ENCODE measurements at regions not wholly inside any gene's neighbourhood (a gene's known extent, or its start where the extent isn't known, plus 50 kb on each side); places are given as distances from the start of the nearest gene placed in this dataset.
"Not testable (repeated sequence)": the region's sequence is repeated elsewhere in the genome, so short reads cannot be mapped to it uniquely, and the experiment has no call there.

DNA sequence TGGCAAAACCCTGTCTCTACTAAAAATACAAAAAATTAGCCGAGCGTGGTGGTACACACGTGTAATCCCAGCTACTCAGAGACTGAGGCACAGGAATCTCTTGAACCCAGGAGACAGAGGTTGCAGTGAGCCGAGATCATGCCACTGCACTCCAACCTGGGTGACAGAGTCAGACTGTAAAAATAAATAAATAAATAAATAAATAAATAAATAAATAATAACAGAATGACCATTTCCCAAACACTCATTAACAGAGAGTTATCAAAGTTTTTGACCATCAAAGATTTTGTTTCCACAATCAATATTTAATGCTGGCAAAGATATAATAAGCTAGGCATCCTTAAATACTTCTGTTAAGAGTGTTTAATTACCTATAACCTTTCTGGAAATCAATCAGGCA is 299.4 kb downstream of the KCTD12 start:
- intact Hi-C loops (cut with micrococcal nuclease) = no loop called here
- DNase-seq (no peak), ATAC-seq (no peak)

DNA sequence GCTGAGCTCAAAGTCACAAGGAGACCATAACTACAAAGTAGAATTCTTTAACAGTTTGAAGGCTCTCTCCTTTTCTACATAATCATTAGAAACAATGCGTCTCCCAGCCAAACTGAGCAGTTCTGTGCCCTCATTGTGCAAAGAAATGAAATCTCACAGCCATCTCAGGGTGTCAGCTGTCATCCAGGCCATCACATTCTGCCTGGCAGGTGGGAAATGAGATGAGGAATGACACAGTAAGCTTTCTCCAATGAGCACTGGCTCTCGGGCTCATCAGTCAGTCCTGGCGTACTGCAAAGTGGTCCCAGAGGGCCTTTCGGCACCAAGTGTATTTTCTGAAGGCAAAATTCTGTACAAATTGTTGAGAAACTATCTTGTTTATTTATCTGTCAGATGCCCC is 306.5 kb downstream of the KCTD12 start:
- intact Hi-C loops (cut with micrococcal nuclease) = no loop called here
- DNase-seq (no peak), ATAC-seq (no peak)

DNA sequence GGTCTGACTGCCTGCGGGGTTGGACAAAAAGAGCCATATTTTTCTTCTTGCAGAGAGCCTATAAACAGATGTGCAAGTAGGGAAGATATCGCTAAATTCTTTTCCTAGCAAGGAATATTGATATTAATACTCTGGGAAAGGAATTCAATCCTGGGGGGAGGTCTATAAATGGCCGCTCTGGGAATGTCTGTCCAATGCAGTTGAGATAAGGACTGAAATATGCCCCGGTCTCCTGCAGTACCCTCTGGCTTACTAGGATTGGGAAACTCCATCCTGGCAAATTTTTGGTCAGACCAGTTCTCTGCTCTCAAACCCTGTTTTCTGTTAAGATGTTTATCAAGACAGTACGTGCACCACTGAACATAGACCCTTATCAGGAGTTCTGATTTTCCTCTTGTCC is 310.6 kb downstream of the KCTD12 start:
- intact Hi-C loops (cut with micrococcal nuclease); DNase-seq; ATAC-seq: not testable (repeated sequence)

DNA sequence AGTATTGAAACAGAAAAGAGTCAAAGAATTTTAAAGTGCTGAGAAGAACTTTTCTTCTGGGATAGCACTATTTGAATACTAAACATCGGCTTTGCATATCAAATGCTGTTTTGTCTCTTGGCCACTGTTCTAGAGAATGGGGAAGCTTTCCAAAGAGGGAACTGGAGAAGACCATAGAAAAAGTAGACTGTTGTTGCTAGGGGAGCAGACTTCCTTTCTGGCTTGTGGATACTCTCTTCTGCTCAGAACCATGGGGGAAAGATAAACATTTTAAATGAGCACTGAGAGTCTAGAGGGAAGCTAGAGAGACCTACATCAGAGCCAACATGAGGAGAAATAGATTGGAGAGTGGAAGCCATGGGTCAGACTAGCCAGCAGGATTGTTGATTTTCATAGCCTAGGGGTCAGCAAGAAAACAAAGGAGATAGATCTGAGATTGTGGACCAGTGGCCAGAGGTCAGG is 315.7 kb downstream of the KCTD12 start:
- intact Hi-C loops (cut with micrococcal nuclease) = no loop called here

DNA sequence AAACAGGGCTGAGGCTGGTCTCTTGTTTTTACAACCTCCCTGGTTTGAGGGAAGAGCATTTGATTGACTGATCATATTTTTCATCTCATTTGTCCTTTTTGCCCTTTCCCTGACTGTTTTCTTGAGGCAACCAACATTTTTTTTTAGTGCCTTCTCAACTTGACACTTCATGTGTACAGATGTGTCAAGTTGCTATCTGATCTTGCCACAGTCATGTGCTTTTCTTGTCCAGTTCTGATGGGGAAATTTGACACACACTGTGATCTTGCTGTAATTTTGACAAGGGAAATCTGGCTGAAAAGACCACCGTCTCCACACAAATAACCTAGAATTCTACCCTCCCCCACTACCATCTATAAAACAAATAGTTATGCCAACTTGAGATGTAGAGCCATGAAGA is 329.6 kb downstream of the KCTD12 start:
- ATAC-seq = no peak
- DNase-seq = no peak
- intact Hi-C loops (cut with micrococcal nuclease) = no loop called here

More for the DNA sequence above, 315.7 kb downstream of the KCTD12 start:
- ATAC-seq = no peak
- no peak for DNase-seq

DNA sequence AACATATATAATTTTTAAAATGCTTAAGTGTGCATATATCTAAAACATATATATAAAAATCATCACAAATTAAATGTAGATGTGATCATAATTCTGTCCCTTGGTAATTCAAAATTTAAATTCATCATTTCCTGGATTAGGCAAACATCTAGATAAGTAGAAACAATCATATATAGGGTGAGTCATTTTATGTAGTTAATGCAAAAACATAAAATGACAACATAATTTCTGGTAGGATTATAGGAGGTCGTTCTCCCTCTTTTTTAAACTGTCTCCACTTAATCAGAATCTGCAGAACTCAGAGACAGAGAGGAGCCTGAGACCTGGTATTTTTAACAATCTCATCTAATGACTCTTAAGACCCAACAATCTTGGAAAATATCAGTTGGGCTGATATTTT is 333.4 kb downstream of the KCTD12 start:
- intact Hi-C loops (cut with micrococcal nuclease) = no loop called here
- ATAC-seq = no peak
- no peak for DNase-seq

DNA sequence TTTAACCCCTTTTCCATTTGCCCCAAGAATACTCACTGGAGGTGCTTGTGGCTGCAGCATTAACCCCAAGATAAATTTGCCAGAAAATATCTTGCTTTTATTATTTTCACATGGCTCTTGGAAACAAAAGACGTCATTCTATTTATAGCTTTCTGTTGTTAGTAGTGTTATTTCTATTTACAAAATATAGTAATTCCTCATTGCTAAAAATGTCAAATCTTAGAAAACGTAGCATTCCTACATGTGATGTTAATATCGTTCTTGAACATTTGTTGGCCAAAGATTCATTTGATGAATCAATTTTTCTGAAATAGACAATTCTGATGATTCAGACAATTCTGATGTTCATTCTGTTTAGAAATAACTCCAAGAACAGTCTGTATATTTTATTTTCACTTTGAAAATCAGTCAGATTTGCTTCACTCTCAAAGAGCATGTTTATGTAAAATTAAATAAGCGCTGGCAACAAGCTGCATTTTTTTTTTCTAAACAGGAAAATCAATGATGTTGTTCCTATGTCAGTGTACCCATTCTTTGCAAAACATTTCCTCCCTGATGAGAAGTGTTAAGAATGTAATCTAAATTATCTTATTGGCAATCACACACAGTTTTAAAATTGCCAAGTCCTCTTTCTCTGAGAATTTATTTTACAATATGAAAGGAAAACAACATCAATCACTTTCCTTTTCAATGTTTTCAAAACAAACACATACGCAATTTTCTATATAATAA is 334.0 kb downstream of the KCTD12 start:
- intact Hi-C loops (cut with micrococcal nuclease) = no loop called here
- DNase-seq (no peak), ATAC-seq (no peak)

DNA sequence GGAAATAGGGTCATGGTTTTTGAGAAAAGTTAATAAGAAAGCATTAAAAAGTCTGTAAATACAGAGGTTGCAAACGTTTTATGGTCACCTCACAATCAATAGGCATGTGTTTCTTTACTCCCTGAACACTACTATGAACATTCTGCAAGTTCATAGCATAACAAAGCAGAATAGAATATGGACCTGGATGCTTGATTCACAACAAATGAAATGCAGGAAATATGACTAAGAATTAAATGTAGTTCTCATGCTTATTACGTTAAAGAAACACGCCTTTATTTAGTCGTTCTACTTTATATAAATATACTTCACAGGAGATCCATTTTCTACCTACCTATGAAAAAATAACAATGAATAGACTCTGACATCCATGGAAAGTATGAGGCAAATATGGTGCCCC is 344.0 kb downstream of the KCTD12 start:
- intact Hi-C loops (cut with micrococcal nuclease) = no loop called here
- ATAC-seq (no peak), DNase-seq (no peak)

DNA sequence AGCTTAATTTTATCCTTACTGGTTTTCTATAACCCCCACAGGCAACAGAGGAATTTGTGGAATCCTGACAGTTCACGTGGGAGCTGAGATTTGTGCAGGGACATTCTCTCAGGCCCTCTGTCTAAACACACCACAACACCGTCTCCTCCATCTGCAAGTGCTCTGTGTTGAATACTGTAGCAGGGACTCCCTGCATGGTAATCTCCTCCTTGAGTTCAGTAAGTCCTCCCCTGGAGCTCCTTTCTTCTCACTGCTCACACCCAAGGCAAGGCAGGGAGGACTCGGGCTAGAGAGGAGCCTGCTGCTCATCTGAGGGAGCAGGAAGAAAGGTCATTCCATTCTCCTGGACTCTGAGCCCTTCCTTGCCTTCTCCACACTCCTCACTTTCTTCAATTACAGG is 348.2 kb downstream of the KCTD12 start:
- no peak for DNase-seq
- intact Hi-C loops (cut with micrococcal nuclease) = no loop called here
- ATAC-seq = no peak

DNA sequence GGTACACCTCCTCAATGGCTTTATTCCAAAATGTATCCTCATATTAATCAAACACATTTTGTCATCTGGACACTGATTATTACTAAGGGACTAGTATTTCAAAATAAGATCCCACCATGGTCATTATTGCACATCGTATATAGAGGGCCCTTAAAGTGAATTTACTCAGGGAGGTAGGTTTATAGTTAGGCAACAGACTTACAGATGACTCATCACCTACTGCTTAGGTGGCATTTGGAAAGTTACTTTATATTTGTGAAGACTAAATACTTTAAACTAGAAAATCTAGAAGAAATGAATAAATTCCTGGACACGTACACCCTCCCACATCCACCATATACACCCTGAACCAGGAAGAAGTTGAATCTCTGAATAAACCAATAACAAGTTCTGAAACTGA is 353.0 kb downstream of the KCTD12 start:
- intact Hi-C loops (cut with micrococcal nuclease) = no loop called here
- no peak for DNase-seq
- no peak for ATAC-seq

DNA sequence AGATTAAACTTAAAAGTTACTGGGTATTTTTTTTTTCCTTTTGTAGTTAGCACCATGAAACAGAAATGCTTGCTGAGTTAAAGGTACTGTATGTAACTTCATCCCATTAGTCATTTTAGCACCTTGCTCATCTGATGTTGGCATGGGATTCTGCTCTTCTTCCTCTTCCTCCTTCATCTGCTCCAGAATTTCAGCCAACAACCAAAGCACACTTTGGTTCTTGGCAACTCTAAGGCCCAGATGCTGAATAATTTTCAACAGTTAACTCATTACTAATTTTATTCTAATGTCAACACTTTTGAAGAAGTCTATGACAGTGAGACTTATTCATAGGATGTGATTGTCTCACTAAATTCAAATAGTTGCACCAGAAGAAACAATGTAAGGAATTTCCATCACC is 359.2 kb downstream of the KCTD12 start:
- DNase-seq = no peak
- intact Hi-C loops (cut with micrococcal nuclease) = no loop called here

DNA sequence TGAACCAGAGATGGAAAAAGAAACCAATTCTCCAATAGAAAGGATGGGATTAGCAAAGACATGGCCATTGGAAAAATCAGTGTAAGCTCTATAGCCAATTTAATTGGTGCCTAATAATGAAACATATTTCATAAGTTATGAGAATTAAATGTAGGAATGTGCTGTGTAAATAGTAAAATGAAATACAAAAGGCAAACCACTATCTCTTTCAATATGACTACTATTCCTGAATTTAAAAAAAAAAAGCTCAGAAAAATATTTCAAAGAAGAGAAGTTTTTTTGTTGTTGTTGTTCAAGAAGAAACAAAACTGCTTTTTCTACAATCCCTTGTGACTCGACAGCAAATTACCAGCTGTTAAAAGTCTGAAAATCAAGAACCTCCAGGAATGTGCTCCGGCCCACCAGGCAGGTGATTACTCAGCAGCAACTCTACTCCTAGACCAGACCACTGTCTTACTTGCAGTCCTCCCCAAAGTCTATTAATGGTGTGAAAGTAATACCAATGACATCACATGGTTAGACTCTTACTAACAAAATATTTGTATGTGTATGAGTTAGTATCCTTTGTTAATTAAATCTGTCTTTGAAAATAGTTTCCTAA is 362.4 kb downstream of the KCTD12 start:
- DNase-seq = no peak
- ATAC-seq = no peak
- intact Hi-C loops (cut with micrococcal nuclease) = no loop called here

More for the DNA sequence above, 359.2 kb downstream of the KCTD12 start:
- ATAC-seq = no peak

DNA sequence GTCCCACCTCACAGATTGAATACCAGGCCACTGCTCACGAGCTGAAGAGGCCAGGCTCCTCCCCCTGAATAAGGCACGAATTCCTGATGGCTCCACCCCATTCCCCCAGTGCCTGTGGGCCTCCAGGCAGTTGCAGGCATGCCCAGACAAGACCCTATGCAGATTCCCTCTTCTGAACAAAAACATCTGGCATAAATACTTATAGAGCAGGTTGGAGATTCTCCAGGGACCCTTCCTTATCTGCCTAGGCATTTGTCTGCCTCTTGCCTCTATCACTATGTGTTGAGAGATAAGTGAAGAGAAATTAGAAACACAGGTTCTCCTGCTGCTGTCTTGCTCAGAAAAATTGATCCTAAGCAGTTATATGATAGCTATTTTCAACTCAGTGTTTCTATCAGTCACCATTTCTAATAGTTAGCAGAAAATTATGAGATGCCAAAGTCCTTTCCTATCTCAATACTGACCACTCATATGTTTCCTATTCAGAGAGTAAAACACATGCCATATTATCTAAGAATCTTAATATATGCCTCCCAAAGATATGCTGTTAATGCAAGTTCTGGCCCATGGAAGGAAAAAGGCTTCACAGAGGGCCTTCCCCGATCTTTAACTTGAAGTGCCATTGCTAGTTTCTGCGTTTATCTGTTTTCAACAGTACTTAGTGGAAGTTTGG is 364.0 kb downstream of the KCTD12 start:
- intact Hi-C loops (cut with micrococcal nuclease) = no loop called here
- ATAC-seq (no peak), DNase-seq (no peak)

DNA sequence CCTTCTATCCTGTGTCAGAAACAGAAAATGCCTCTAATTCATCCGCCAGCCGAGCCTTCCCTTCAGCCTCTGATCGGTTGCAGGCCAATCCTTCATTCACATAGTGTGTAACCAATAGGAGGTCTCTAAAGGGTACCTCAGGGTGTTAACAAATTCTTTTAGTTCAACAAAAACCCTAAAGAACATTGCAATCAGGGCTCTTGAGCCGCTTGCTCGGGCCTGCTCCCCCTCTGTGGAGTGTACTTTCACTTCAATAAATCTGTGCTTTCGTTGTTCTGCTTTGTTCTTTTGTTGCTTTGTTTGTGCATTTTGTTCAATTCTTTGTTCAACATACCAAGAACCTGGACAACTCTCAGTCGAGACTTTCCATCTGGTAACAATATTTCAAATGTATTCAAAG is 366.5 kb downstream of the KCTD12 start:
- no peak for ATAC-seq
- intact Hi-C loops (cut with micrococcal nuclease) = no loop called here

DNA sequence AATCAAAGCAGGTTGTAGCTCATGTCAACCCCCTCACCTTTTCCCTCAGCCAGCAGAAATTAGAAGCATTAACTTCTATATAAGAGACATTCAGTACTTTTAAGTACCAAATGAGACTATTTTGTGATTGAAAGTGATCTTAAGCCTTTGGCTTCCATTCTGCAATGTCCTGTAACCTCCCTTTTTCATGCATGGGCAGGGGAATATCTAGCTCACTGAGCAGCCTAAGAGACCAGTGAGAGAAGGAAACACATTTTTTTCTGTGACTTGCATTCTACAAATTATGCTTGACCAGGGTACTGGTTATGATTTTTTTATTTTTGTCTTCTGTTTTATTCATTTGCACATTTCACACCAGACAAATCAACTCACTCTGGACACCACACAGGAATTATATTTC is 369.6 kb downstream of the KCTD12 start:
- intact Hi-C loops (cut with micrococcal nuclease) = no loop called here

More for the DNA sequence above, 366.5 kb downstream of the KCTD12 start:
- no peak for DNase-seq

DNA sequence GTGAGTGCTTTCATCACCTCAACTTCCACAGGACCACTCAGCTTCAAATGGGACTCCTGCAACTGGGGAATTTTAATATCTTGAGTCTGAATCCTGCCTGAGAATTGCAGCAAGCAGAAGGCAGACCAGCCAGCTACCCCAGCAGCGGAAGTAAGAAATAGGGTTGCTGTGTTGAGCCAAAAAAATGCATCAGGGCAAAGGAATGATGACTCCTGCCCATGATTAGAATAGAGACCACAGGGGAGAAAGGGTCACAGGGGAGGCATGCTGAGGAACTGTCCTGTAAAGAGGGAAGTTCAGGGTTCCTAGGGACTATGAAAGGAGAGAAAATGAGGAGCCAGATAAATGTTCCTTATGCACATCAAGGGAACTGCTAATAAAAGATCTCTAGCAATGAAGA is 370.2 kb downstream of the KCTD12 start:
- intact Hi-C loops (cut with micrococcal nuclease) = no loop called here
- no peak for ATAC-seq

More for the DNA sequence above, 369.6 kb downstream of the KCTD12 start:
- no peak for DNase-seq
- ATAC-seq = no peak

DNA sequence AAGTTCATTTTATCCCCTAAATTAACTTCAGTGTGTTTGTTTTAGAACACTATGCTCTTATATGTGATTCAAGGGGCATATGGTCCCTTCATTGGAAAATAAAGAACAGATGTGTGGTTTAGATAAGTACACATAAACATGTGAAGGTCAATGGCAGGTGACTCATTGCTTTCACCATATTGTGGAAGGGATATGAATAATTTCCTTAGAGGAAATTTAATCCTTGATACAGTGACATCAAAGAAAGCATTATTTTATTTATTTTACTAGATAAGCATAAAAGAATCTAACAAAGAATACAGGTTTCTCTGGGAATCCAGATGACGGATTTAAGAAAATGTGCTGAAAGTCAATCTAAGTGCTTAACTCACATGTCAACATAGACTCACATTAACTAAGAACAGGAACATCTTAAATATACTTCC is 373.5 kb downstream of the KCTD12 start:
- no peak for DNase-seq
- intact Hi-C loops (cut with micrococcal nuclease) = no loop called here
- ATAC-seq = peak; percentile 43

More for the DNA sequence above, 370.2 kb downstream of the KCTD12 start:
- DNase-seq = no peak

DNA sequence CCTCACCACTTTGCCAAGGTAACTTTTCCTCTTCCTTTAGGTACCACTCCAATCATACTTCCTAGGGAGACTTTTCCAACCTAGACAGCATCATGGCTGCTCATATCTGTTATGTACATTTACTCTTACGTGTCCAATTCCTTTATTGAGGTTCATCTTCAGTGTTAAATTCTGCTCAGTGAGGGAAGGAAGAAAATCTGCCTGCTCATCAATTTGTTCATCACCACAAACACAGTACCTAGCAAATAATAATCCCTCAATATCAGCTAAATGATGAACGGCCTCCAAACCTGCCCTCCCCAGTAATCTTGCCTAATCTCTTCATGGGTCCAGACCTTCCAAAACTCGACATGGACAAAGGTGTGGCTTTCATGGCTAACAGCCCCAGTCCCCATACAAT is 380.8 kb downstream of the KCTD12 start:
- ATAC-seq (no peak), DNase-seq (no peak)
- intact Hi-C loops (cut with micrococcal nuclease) = no loop called here

DNA sequence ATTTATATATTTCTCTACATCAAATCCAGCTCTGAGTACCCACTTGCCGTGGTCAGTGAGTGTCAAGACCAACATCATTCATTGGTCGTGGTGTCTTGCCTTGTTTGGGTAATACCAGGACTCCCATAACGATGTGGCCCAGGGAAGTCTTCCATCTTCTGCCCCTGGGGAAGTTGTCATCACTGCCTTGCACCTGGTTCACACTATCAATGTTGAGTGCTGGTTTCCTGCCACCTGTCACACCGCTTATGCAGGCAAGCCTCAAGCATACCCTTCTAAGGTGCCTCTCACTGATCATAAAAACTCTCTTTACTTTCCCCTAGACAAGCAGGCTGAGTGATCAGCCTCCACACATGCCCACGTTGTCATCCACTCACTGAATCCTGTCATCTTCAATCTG is 382.4 kb downstream of the KCTD12 start:
- DNase-seq = no peak
- intact Hi-C loops (cut with micrococcal nuclease) = no loop called here
- ATAC-seq = no peak

DNA sequence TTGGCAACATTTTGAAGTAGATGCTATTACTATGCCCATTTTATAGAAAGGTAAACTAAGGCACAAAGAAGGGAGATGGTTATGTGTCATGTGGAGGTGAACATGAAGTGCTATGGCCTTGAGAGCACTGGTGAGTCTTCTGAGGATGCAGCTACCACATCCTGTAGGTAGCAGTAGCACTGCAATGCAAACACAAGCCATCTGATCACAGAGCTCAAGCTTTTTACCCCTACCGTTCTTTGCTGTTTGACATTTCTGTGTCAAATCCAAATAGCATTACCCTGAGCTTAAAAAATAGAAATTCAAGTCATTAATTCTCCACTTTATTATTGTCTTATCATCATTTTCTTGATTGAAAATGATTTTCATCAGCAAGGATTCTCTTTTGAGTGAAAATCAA is 382.9 kb downstream of the KCTD12 start:
- ATAC-seq (no peak), DNase-seq (no peak)
- intact Hi-C loops (cut with micrococcal nuclease) = no loop called here

DNA sequence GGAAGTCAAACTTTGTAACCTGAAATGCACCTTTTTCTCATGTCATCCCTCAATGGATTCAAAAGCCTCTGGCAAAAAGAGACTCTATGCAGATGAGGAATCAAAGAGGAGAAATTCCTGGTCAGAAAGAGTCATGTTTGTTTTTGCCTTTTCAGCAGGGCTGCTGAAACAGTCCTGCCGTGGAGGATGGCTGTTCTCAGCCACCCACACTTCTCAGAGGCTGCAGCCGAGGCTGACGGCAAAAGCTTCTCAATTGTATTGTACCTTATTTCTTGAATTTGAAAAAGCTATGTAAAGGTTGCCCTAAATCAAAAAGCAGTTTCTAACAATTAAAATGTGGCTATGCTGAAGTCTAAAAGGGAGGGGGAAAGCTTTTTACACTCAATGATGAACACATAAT is 385.3 kb downstream of the KCTD12 start:
- DNase-seq = no peak
- no peak for ATAC-seq
- intact Hi-C loops (cut with micrococcal nuclease) = no loop called here

All from left ventricle myocardium superior (tissue), 1 donor.